Activated CD8-positive, alpha-beta T cell treated with anti-CD3 and anti-CD28 coated beads for 36 hours (primary cell): ENCODE measurements at regions not wholly inside any gene's neighbourhood (a gene's known extent, or its start where the extent isn't known, plus 50 kb on each side); places are given as distances from the start of the nearest gene placed in this dataset.
"Not testable (repeated sequence)": the region's sequence is repeated elsewhere in the genome, so short reads cannot be mapped to it uniquely, and the experiment has no call there.

ENCODE experiments used
- ATAC-seq: fragments of 200-7000 bp; cut with Tn5 transposase; one replicate; pipeline ENCODE4 v1.10.0; 2021; ENCODE audit warnings: mild to moderate bottlenecking, moderate library complexity
- CTCF ChIA-PET: fragments of 350-600 bp; sonication (Branson Sonifier 250); formaldehyde crosslinking; loops from one replicate; lab custom pipeline; 2021; ENCODE audit warnings: antibody characterized with exemption; lab: Charles Lee
- POLR2A ChIA-PET: fragments of 350-600 bp; sonication (Branson Sonifier 250); formaldehyde crosslinking; loops from one replicate; lab custom pipeline; 2021; ENCODE audit warnings: antibody characterized with exemption; lab: Charles Lee
- DNase-seq: peaks from one replicate; pipeline ENCODE4 v3.0.0-alpha.2; 2020
- H3K27ac Mint-ChIP-seq: one replicate; pipeline ENCODE4 v1.8.0; 2021; ENCODE audit warnings: mild to moderate bottlenecking, mixed read lengths
- H3K27me3 Mint-ChIP-seq: one replicate; pipeline ENCODE4 v1.8.0; 2021; ENCODE audit warnings: mixed read lengths
- H3K36me3 Mint-ChIP-seq: one replicate; pipeline ENCODE4 v1.8.0; 2021; ENCODE audit warnings: low read depth, mixed read lengths
- H3K4me1 Mint-ChIP-seq: one replicate; pipeline ENCODE4 v1.8.0; 2021; ENCODE audit warnings: low read depth, mixed read lengths
- H3K4me3 Mint-ChIP-seq: one replicate; pipeline ENCODE4 v1.8.0; 2021; ENCODE audit warnings: mild to moderate bottlenecking, moderate library complexity, mixed read lengths
- H3K9me3 Mint-ChIP-seq: one replicate; pipeline ENCODE4 v1.8.0; 2021; ENCODE audit warnings: mixed read lengths
- intact Hi-C: fragments of 100-400 bp; cut with micrococcal nuclease; formaldehyde crosslinking; loops from one replicate; pipeline ENCODE4 v1.10.0; 2022
- TF ChIP-seq, protein P1 (sequence below): fragments of 200-600 bp; IDR thresholded peaks from one replicate; pipeline ENCODE4 v1.8.0; 2022; ENCODE audit warnings: antibody characterized with exemption, mild to moderate bottlenecking

DNA sequence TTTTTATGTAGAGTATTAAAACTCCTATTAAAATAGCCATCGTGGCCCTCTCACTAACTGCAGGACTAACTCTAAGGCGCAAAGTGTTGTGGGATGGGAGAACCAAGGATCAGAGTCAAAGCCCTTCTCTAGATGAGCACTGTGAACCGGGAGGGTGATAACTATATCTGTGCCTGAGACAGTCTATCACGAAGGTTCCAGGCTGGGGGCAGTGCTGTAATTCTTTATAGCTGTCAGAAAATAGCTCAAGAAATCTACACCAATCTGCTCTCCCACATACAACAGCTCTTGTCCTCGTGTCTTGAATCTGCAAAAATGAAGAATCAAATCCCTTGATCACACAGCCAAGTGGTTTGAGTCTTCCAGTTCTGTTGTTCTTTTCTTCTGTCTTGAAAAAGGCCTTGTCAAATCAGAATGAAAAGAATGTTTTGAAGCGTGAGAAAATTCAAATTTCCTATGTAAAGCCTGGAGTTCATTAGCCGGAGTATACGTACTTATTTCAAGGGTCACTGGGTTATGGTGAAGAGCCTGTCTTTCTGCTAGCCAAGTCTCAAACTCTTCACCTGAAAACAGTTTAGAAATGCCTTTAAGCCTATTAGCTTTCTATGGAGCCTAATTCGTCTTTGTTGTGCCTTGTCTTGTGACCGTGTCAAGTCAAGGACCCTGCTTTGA is 185.3 kb upstream of the NECTIN3 start:
- intact Hi-C loops = no loop called here
- Mint-ChIP-seq H3K36me3 (no peaks in the 10 kb centered on the region), H3K4me3 (no peak overlapping the region), H3K27ac (no peak overlapping the region), H3K9me3 (no peaks in the 10 kb centered on the region), H3K4me1 (no peaks in the 10 kb centered on the region), H3K27me3 (no peaks in the 10 kb centered on the region)
- no peak for ATAC-seq
- ChIA-PET POLR2A (no interaction called here), CTCF (no interaction called here)
- no peak for DNase-seq
- TF ChIP-seq, protein P1, sequence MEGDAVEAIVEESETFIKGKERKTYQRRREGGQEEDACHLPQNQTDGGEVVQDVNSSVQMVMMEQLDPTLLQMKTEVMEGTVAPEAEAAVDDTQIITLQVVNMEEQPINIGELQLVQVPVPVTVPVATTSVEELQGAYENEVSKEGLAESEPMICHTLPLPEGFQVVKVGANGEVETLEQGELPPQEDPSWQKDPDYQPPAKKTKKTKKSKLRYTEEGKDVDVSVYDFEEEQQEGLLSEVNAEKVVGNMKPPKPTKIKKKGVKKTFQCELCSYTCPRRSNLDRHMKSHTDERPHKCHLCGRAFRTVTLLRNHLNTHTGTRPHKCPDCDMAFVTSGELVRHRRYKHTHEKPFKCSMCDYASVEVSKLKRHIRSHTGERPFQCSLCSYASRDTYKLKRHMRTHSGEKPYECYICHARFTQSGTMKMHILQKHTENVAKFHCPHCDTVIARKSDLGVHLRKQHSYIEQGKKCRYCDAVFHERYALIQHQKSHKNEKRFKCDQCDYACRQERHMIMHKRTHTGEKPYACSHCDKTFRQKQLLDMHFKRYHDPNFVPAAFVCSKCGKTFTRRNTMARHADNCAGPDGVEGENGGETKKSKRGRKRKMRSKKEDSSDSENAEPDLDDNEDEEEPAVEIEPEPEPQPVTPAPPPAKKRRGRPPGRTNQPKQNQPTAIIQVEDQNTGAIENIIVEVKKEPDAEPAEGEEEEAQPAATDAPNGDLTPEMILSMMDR = no peak

DNA sequence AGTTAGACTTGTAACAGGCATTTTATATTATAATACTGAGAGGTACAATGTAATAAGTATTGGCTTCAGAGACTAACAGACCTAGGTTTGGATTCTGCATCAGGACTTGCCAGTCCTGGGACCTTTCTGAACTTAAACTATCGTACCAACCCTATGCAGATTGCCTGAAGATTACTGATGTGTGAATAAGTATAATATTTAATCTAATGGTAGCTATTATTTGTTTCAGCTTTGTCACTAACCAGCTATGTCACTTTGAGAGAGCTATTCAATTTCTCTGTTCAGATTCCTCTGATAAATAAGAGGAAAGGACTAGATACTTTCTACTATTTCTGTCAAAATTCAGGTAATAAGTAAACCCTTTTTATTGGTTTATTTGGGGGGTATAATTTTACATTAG is 184.4 kb upstream of the NECTIN3 start:
- Mint-ChIP-seq H3K9me3 (no peaks in the 10 kb centered on the region), H3K36me3 (no peaks in the 10 kb centered on the region), H3K27me3 (no peaks in the 10 kb centered on the region), H3K4me3 (no peak overlapping the region), H3K27ac (no peak overlapping the region), H3K4me1 (no peaks in the 10 kb centered on the region)
- TF ChIP-seq, protein P1 = no peak
- intact Hi-C loops = no loop called here
- DNase-seq (no peak), ATAC-seq (no peak)
- CTCF ChIA-PET = no interaction called here
- POLR2A ChIA-PET = no interaction called here

DNA sequence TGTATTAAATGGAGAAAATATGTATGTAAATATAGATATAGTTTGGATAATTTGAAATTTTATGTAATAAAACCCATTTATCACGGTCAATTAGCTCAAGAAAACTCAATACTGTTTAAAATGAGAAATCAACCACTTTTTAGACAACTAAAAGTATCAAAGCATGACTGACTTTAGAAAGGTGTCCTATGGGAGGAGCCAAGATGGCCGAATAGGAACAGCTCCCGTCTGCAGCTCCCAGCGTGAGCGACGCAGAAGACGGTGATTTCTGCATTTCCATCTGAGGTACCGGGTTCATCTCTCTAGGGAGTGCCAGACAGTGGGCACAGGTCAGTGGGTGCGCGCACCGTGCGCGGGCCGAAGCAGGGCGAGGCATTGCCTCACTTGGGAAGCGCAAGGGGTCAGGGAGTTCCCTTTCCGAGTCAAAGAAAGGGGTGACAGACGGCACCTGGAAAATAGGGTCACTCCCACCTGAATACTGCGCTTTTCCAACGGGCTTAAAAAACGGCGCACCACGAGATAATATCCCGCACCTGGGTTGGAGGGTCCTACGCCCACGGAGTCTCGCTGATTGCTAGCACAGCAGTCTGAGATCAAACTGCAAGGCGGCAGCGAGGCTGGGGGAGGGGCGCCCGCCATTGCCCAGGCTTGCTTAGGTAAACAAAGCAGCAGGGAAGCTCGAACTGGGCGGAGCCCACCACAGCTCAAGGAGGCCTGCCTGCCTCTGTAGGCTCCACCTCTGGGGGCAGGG is 182.8 kb upstream of the NECTIN3 start:
- DNase-seq, intact Hi-C loops, H3K27ac Mint-ChIP-seq, ATAC-seq, H3K9me3 Mint-ChIP-seq, H3K27me3 Mint-ChIP-seq, POLR2A ChIA-PET, CTCF ChIA-PET, H3K36me3 Mint-ChIP-seq, H3K4me3 Mint-ChIP-seq, H3K4me1 Mint-ChIP-seq: not testable (repeated sequence)

DNA sequence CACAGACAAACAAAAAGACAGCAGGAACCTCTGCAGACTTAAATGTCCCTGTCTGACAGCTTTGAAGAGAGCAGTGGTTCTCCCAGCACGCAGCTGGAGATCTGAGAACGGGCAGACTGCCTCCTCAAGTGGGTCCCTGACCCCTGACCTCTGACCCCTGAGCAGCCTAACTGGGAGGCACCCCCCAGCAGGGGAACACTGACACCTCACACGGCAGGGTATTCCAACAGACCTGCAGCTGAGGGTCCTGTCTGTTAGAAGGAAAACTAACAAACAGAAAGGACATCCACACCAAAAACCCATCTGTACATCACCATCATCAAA is 182.3 kb upstream of the NECTIN3 start:
- DNase-seq, CTCF ChIA-PET, H3K27ac Mint-ChIP-seq, H3K9me3 Mint-ChIP-seq, H3K4me3 Mint-ChIP-seq, POLR2A ChIA-PET, intact Hi-C loops, H3K4me1 Mint-ChIP-seq, H3K36me3 Mint-ChIP-seq, H3K27me3 Mint-ChIP-seq, ATAC-seq: not testable (repeated sequence)

DNA sequence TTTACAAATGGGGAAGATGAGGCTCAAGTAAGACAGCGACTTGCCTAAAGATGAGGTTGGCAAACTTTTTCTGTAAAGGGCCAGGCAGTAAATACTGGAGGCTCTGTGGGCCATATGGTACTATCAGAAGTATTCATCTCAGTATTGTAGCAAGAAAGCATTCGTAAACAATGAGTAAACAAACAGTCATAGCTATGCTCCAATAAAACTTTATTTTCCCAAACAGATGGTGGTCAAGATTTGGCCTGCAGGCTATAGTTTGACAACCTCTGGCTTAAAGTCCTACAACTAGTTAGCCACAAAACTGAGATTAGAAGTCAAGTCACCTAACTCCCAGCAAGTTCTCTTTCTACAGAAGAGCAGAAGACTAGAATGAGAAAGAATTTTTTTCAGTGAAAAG is 177.0 kb upstream of the NECTIN3 start:
- H3K4me1 Mint-ChIP-seq = no peaks in the 10 kb centered on the region
- no peak for ATAC-seq
- H3K27ac Mint-ChIP-seq = no peak overlapping the region
- no peak overlapping the region for H3K4me3 Mint-ChIP-seq
- H3K27me3 Mint-ChIP-seq = peaks cover 2% of the 10 kb centered on the region
- H3K36me3 Mint-ChIP-seq = no peaks in the 10 kb centered on the region
- intact Hi-C loops = no loop called here
- ChIA-PET POLR2A (no interaction called here), CTCF (no interaction called here)
- DNase-seq = no peak
- TF ChIP-seq, protein P1 = no peak
- no peaks in the 10 kb centered on the region for H3K9me3 Mint-ChIP-seq

DNA sequence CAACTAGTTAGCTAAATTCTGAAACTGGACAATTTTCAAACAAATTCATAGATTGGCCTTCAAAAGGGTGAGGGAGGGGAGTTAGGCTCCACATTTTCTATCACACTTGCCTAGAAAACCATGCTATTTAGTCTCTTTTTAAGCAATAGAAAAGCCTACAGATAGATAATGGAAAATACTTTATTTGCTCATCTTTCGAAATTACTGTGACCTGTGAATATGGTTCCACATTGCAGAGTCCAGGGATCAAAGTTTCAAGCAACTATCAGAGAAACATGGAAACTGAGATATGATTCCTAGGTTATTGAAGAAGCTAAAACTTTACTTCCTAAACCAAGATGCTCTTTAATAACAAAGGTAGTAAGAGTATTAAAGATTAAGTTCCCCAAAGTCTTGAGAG is 176.6 kb upstream of the NECTIN3 start:
- intact Hi-C loops = no loop called here
- H3K27ac Mint-ChIP-seq = no peak overlapping the region
- no peak for ATAC-seq
- H3K36me3 Mint-ChIP-seq = no peaks in the 10 kb centered on the region
- CTCF ChIA-PET = no interaction called here
- H3K27me3 Mint-ChIP-seq = peaks cover 2% of the 10 kb centered on the region
- no peak overlapping the region for H3K4me3 Mint-ChIP-seq
- DNase-seq = no peak
- POLR2A ChIA-PET = no interaction called here
- TF ChIP-seq, protein P1 = no peak
- H3K9me3 Mint-ChIP-seq = no peaks in the 10 kb centered on the region
- H3K4me1 Mint-ChIP-seq = no peaks in the 10 kb centered on the region
